Right lobe of liver (tissue), 6 donors: ENCODE measurements at regions not wholly inside any gene's neighbourhood (a gene's known extent, or its start where the extent isn't known, plus 50 kb on each side); places are given as distances from the start of the nearest gene placed in this dataset.

Experiments used
- ATAC-seq, 4 donors: fragments of 200-7000 bp; cut with Tn5 transposase; one replicate each; pipeline ENCODE4 v1.9.1; 2020; ENCODE audit warnings: mild to moderate bottlenecking in 4 of 4, moderate library complexity in 4 of 4
- DNase-seq, 3 donors: peaks; one replicate each; pipeline ENCODE4 v3.0.0-alpha.2; 2020
- H3K27ac ChIP-seq, 3 donors: fragments of 200-600 bp; one replicate each; pipeline ENCODE4 v1.8.0; 2022
- H3K27me3 ChIP-seq, 2 donors: fragments of 200-600 bp; one replicate each; pipeline ENCODE4 v1.8.0; 2022
- H3K36me3 ChIP-seq, 4 donors: fragments of 200-600 bp; sonication (generic) in 1 of 4; one replicate each; pipeline versions ENCODE4 v1.5.1 to v1.8.0; 2017 to 2022; ENCODE audit warnings: control low read depth in 1 of 4
- H3K4me1 ChIP-seq, 4 donors: fragments of 200-600 bp; sonication (generic) in 1 of 4; one replicate each; pipeline versions ENCODE4 v1.5.1 to v1.8.0; 2017 to 2022; ENCODE audit warnings: control low read depth in 1 of 4
- H3K4me3 ChIP-seq, 3 donors: fragments of 200-600 bp; one replicate each; pipeline ENCODE4 v1.8.0; 2022
- H3K9me3 ChIP-seq, 4 donors: fragments of 200-600 bp; sonication (generic) in 1 of 4; one replicate each; pipeline versions ENCODE4 v1.5.1 to v1.8.0; 2017 to 2022; ENCODE audit warnings: control low read depth in 1 of 4
- POLR2A ChIP-seq: fragments of 450-650 bp; IDR thresholded peaks from one replicate; pipeline ENCODE4 v1.6.1; 2017; ENCODE audit warnings: antibody characterized with exemption, mild to moderate bottlenecking
- WGBS: methylation state at CpG from one replicate; pipeline ENCODE4 v1.1.6; 2018; ENCODE audit warnings: low coverage, low lambda C conversion rate; ENCODE audit not compliant: insufficient coverage; ENCODE audit errors: missing lambda C conversion rate; 5-methylcytosine and 5-hydroxymethylcytosine counted together
- intact Hi-C, 2 donors: fragments of 100-400 bp; cut with DNase I; formaldehyde crosslinking; loops; one replicate each; pipeline versions ENCODE4 v1.11.2 to v1.14.1; 2022
- TF ChIP-seq, protein P1 (sequence below), 4 donors: fragments of 200-600 bp in 3 of 4; fragments of 450-650 bp in 1 of 4; IDR thresholded peaks; one replicate each; pipeline versions ENCODE4 v1.5.1 to v1.8.0; 2016 to 2022; ENCODE audit warnings: antibody characterized with exemption in 4 of 4, mild to moderate bottlenecking in 2 of 4
- donor health status: DM: no; HTN: yes; CAD: no.
- donor health status: DM: no; HTN: no; CAD: no.
- donor health status: DM: no; HTN: no; CAD: no.
- donor health status: DM: no; HTN: yes; CAD: no.
- donor health status: DM: no; HTN: yes; CAD: no.

DNA sequence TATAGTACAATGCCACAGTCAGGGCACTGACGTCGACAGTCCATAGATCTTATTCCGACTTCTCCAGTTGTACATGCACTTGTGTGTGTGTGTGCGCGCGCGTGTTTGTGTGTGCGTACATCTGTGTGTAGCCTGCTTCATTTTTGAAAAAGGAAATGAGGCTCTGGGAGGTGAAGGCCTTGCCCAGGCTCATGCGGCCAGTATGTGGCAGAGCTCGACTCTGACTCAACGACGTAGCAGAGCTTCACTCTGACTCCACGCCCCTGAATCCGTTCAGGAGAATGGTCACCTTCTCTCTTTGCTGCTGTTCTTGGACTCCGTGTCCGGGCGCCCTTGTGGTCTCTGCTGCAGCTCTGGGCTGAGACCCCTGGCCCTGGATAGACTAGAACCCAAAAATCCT is 81.6 kb upstream of the CIBAR2 start:
- 95% methylated on average over 15 of the region's 17 CpGs for WGBS
- DNase-seq, result no peak
- H3K27me3 ChIP-seq, result no peaks in the 10 kb centered on the region
- no peaks in the 10 kb centered on the region for H3K36me3 ChIP-seq
- H3K4me3 ChIP-seq, result no peak overlapping the region
- H3K9me3 ChIP-seq, result no peaks in the 10 kb centered on the region
- H3K4me1 ChIP-seq, result peaks cover 0 to 10% (median 4%) of the 10 kb centered on the region in 4 donors
- intact Hi-C loops, result no loop called here
- no peak overlapping the region for H3K27ac ChIP-seq
- no peak for ATAC-seq
- TF ChIP-seq POLR2A, result no peak

DNA sequence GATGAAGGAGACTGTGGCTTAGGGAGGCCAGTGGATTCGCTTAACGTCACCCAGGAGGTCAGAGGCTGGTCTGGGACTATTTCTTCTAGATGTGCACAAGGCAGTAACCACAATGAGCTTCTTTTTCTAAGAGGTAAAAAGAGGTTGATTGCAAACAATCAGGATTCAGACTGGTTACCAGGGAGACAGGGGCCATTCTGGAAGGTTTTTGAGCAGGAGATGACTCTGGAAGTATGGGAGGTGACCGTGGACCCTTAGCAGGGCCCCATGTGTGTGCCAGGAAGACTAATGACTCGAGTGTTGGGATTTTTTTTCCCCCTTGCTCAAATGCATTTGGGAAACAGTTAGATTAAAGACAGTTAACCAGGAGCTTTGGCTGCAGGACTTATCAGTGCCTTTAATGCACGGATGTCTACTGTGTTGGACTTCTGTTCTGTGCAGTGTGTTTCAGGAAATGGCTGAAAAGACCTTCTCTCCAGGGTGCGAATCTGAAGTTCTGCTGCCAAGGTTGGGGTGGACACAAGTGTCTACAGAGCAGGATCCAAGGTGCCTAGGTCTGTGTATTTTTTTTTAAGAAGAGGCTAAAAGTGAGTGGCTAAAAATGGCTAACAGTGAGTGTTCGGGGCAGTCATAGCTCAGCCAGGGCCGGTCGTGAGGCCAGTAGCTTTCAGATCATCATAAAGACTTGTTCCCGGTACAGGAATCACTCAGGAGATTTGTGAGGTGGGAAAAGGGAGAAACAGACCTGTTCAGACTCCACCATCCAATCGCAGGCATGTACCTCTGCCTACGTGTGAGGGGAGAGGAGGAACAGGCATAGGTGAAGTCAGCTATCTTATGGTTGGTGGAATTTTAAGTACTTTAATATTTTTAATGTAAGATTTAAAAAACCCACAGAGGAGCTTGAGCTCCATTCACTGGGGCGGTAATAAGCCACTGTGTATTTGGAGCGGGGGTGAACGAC is 82.3 kb upstream of the CIBAR2 start:
- DNase-seq, result no peak
- Histone ChIP-seq H3K36me3 (no peaks in the 10 kb centered on the region), H3K27ac (no peak overlapping the region), H3K9me3 (no peaks in the 10 kb centered on the region), H3K4me1 (peaks cover 0 to 2% (median under 1%) of the 10 kb centered on the region in 4 donors), H3K27me3 (no peaks in the 10 kb centered on the region), H3K4me3 (no peak overlapping the region)
- no peak for TF ChIP-seq POLR2A
- TF ChIP-seq, protein P1, sequence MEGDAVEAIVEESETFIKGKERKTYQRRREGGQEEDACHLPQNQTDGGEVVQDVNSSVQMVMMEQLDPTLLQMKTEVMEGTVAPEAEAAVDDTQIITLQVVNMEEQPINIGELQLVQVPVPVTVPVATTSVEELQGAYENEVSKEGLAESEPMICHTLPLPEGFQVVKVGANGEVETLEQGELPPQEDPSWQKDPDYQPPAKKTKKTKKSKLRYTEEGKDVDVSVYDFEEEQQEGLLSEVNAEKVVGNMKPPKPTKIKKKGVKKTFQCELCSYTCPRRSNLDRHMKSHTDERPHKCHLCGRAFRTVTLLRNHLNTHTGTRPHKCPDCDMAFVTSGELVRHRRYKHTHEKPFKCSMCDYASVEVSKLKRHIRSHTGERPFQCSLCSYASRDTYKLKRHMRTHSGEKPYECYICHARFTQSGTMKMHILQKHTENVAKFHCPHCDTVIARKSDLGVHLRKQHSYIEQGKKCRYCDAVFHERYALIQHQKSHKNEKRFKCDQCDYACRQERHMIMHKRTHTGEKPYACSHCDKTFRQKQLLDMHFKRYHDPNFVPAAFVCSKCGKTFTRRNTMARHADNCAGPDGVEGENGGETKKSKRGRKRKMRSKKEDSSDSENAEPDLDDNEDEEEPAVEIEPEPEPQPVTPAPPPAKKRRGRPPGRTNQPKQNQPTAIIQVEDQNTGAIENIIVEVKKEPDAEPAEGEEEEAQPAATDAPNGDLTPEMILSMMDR (IDR thresholded peaks at IDR 0.05), result no peak
- intact Hi-C loops, result no loop called here
- WGBS, result 91% methylated on average over 13 of the region's 15 CpGs
- ATAC-seq, result no peak

DNA sequence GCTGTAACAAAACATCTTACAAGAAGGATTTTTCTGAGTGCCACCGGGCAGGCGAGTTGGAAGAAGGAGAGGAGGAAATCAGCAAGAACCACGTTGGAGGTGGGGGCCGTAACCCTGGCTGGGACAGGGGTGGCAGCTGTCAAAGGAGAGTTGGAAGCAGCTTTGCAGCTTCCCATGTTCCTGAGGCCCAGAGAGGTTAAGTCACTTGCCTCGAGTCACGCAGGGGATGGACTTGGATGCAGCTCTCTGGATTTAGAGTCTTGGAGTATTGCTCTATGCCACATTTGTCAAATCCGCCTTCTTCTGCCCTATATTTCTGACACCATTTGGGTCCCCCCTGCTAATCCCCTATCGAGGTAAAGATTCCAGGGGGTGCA is 83.0 kb upstream of the CIBAR2 start:
- H3K27ac ChIP-seq, result no peak overlapping the region

DNA sequence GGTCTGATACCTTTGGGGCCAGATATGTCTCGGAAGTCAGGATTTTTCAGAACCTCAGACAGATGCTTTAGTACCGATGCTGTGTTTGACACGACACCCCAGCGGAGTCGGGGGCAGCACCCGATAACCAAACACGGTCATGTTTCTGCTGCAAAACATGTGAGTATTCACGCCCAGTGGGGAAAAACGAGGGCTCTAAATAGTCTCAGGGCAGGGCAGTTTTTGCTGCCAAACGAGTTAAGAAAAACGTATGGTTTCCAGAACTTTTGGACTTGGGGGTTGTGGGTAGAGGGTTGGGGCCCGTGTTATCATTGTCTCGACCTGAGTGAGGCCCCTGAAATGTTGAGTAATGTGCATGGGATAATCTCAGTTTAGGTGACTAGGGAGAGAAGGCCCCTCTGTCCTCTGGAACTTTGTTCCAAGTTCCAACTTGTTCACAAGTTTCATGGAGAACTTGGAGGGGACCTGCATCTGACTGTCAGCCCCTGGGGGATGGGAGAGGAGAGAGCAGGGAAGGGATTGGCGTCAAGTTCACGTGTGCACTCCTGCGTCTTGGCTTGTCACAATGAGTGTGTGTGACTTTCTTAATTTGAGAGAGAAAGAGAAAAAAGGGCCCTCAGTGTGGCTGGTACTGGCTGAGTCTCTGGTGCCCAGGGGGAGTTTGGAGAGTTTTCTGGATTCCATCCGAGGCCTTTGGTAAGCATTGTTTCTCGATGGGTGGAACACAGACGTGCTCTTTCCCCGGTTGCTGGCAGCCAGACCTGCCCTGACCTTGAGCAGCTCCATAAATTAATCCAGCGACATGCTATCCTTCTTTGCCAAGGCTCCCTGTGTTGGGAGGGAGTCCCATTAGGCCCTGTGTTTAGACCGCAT is 83.9 kb upstream of the CIBAR2 start:
- TF ChIP-seq, protein P1 (IDR thresholded peaks at IDR 0.05), result no peak
- TF ChIP-seq POLR2A, result no peak
- H3K36me3 ChIP-seq, result no peaks in the 10 kb centered on the region
- no peak overlapping the region for H3K27ac ChIP-seq
- no peak overlapping the region for H3K4me3 ChIP-seq
- no peaks in the 10 kb centered on the region for H3K27me3 ChIP-seq
- intact Hi-C loops, result no loop called here
- ATAC-seq (peak in 1 of 4 donors; percentile 8), DNase-seq (no peak)
- WGBS, result 81% methylated on average over 15 of the region's 22 CpGs
- H3K9me3 ChIP-seq, result no peaks in the 10 kb centered on the region
- peaks cover 0 to 15% (median 6%) of the 10 kb centered on the region in 4 donors for H3K4me1 ChIP-seq

More for the DNA sequence above, 83.0 kb upstream of the CIBAR2 start:
- H3K27me3 ChIP-seq, result no peaks in the 10 kb centered on the region
- DNase-seq (no peak), ATAC-seq (no peak)
- TF ChIP-seq POLR2A, result no peak
- TF ChIP-seq, protein P1 (IDR thresholded peaks at IDR 0.05), result no peak
- H3K4me3 ChIP-seq, result no peak overlapping the region
- intact Hi-C loops, result no loop called here
- 75% methylated on average over 7 of the region's 8 CpGs for WGBS
- no peaks in the 10 kb centered on the region for H3K36me3 ChIP-seq
- H3K9me3 ChIP-seq, result no peaks in the 10 kb centered on the region
- peaks cover 0 to 6% (median 2%) of the 10 kb centered on the region in 4 donors for H3K4me1 ChIP-seq
